ENCODE measurements at regions not wholly inside any gene's neighbourhood (a gene's known extent, or its start where the extent isn't known, plus 50 kb on each side); places are given as distances from the start of the nearest gene placed in this dataset.

DNA sequence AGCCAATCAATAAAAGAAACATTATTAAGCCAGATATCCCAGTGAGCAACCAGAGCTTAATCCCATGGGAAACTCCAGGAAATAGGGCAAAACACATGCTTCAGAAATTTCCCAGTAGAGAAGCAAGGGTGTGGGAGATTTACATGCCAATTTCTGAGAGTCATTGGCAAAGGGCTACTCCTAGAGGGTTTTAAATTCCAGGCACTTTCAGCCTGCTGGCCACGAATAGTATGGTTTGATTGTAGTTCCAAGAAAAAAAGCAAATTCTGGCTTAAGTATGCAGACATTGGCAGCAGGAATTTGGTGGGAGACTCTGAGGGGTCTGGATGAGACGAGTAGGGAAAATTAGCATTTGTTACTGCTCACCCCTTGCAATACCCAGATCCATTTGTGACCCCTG, 402.1 kb upstream of the SUCLG2 start:
- TF ChIP-seq, protein P1, sequence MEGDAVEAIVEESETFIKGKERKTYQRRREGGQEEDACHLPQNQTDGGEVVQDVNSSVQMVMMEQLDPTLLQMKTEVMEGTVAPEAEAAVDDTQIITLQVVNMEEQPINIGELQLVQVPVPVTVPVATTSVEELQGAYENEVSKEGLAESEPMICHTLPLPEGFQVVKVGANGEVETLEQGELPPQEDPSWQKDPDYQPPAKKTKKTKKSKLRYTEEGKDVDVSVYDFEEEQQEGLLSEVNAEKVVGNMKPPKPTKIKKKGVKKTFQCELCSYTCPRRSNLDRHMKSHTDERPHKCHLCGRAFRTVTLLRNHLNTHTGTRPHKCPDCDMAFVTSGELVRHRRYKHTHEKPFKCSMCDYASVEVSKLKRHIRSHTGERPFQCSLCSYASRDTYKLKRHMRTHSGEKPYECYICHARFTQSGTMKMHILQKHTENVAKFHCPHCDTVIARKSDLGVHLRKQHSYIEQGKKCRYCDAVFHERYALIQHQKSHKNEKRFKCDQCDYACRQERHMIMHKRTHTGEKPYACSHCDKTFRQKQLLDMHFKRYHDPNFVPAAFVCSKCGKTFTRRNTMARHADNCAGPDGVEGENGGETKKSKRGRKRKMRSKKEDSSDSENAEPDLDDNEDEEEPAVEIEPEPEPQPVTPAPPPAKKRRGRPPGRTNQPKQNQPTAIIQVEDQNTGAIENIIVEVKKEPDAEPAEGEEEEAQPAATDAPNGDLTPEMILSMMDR (IDR thresholded peaks at IDR 0.05) = no peak
- TF ChIP-seq POLR2A (IDR thresholded peaks at IDR 0.05) = no peak
